Parathyroid adenoma (tissue), 2 donors: ENCODE measurements at regions not wholly inside any gene's neighbourhood (a gene's known extent, or its start where the extent isn't known, plus 50 kb on each side); places are given as distances from the start of the nearest gene placed in this dataset.

Experiments used
- H2AFZ ChIP-seq: fragments of 300-600 bp; sonication (generic); one replicate; pipeline ENCODE4 v1.7.0; 2017; ENCODE audit warnings: antibody characterized with exemption, mild to moderate bottlenecking
- H3K27ac ChIP-seq: fragments of 300-600 bp; sonication (generic); one replicate; pipeline ENCODE4 v1.7.0; 2017
- H3K27me3 ChIP-seq: fragments of 300-600 bp; sonication (generic); one replicate; pipeline ENCODE4 v1.7.0; 2017; ENCODE audit warnings: low read length; ENCODE audit not compliant: control insufficient read depth, insufficient read depth
- H3K36me3 ChIP-seq: fragments of 300-600 bp; sonication (generic); one replicate; pipeline ENCODE4 v1.7.0; 2017; ENCODE audit warnings: low read length; ENCODE audit not compliant: control insufficient read depth, insufficient read depth
- H3K4me1 ChIP-seq: fragments of 300-600 bp; sonication (generic); one replicate; pipeline ENCODE4 v1.7.0; 2017; ENCODE audit warnings: control low read depth
- H3K4me2 ChIP-seq: fragments of 300-600 bp; sonication (generic); one replicate; pipeline ENCODE4 v1.7.0; 2017; ENCODE audit warnings: low read length
- H3K4me3 ChIP-seq: fragments of 300-600 bp; sonication (generic); one replicate; pipeline ENCODE4 v1.7.0; 2017; ENCODE audit warnings: low read depth, low read length
- H3K79me2 ChIP-seq: fragments of 300-600 bp; sonication (generic); one replicate; pipeline ENCODE4 v1.7.0; 2017; ENCODE audit warnings: control low read depth
- H3K9ac ChIP-seq: fragments of 300-600 bp; sonication (generic); one replicate; pipeline ENCODE4 v1.7.0; 2017; ENCODE audit warnings: mild to moderate bottlenecking
- H3K9me3 ChIP-seq: fragments of 300-600 bp; sonication (generic); one replicate; pipeline ENCODE4 v1.7.0; 2017; ENCODE audit warnings: low read length; ENCODE audit not compliant: control insufficient read depth
- CTCF ChIP-seq: fragments of 300-600 bp; sonication (generic); IDR thresholded peaks from one replicate; pipeline ENCODE4 v1.7.0; 2017; ENCODE audit warnings: antibody characterized with exemption, mild to moderate bottlenecking
- donor health status: primary hyperparathyroidism.

GRCh38 chr4:155535802-155536454 is 130.7 kb upstream of the GUCY1A1 start:
- no peaks in the 10 kb centered on the region for H3K79me2 ChIP-seq
- H3K27ac ChIP-seq, result no peak overlapping the region
- H3K4me1 ChIP-seq, result no peaks in the 10 kb centered on the region
- H3K27me3 ChIP-seq, result no peaks in the 10 kb centered on the region
- no peak overlapping the region for H3K4me3 ChIP-seq
- H3K36me3 ChIP-seq, result no peaks in the 10 kb centered on the region
- H2AFZ ChIP-seq, result peak overlapping the region; percentile 22
- no peak for TF ChIP-seq CTCF
- no peak overlapping the region for H3K9ac ChIP-seq
- H3K9me3 ChIP-seq, result no peaks in the 10 kb centered on the region
- H3K4me2 ChIP-seq, result no peak overlapping the region

GRCh38 chr4:155532373-155533085 is 134.1 kb upstream of the GUCY1A1 start:
- Histone ChIP-seq H3K4me2 (no peak overlapping the region), H3K27me3 (no peaks in the 10 kb centered on the region), H3K36me3 (no peaks in the 10 kb centered on the region), H3K79me2 (no peaks in the 10 kb centered on the region), H3K9ac (no peak overlapping the region), H3K9me3 (no peaks in the 10 kb centered on the region), H3K27ac (no peak overlapping the region), H3K4me1 (no peaks in the 10 kb centered on the region), H3K4me3 (no peak overlapping the region), H2AFZ (no peak overlapping the region)
- TF ChIP-seq CTCF, result no peak

DNA sequence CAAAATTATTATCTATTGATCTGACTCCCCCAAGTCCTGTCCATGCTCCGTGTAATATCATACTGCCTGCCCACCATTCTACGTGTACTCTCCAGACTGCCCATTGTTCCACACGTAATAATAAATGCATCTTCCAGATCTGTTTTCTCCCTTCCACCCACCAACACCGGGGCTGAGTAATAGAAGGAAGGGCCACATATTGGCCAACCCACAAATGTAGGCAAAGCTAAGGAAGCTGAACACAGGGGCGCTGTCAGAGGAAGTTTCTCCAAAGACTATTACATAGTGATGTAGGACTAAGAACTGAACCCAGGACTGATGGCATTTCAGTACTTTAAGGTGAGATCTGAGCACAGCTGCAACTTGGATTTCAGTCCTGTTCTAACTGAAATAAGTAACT is 135.8 kb upstream of the GUCY1A1 start:
- Histone ChIP-seq H3K9me3 (no peaks in the 10 kb centered on the region), H3K4me3 (no peak overlapping the region), H2AFZ (no peak overlapping the region), H3K4me2 (no peak overlapping the region), H3K9ac (no peak overlapping the region), H3K4me1 (no peaks in the 10 kb centered on the region), H3K79me2 (no peaks in the 10 kb centered on the region), H3K36me3 (no peaks in the 10 kb centered on the region), H3K27ac (no peak overlapping the region), H3K27me3 (no peaks in the 10 kb centered on the region)
- no peak for TF ChIP-seq CTCF

DNA sequence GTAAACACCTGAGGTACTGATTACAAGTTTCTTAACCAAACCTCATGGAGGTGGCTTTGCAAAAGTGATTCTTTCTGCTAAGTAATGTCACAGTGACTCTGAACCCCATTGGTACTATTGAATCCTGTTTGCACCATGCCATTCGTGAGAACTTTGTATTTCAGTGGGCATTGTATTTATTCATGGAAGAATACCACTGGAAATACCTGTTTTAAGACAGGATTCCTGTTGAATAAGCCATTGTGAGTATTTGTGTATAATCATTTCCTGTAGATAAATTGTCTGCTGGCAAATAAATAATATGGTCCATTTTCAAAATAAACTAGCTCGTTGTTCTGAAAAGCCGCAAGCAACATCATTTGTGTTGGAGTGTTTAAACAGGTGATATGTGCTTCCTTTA is 136.4 kb upstream of the GUCY1A1 start:
- Histone ChIP-seq H3K4me2 (no peak overlapping the region), H3K9ac (no peak overlapping the region), H3K4me1 (no peaks in the 10 kb centered on the region), H3K36me3 (no peaks in the 10 kb centered on the region), H3K79me2 (no peaks in the 10 kb centered on the region), H2AFZ (no peak overlapping the region), H3K9me3 (no peaks in the 10 kb centered on the region), H3K4me3 (no peak overlapping the region), H3K27me3 (no peaks in the 10 kb centered on the region), H3K27ac (no peak overlapping the region)
- no peak for TF ChIP-seq CTCF

DNA sequence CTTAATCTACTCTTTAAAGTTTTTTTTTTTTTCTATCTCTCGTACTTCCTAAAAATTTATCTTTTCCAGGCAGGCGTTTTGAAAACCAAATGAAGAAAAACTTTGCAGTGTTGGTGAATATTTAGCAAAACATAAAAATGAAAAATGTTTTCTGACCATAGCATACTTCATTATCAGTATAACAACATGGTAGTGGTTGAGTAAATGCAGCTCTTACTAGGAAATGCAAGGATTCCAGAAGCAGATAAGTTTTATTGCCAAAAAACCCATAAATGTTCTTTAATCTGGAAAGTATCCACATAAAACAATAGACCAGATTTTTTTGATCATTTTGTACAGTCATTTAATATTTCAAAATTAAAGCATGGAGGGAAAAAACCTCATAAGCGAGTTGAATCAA is 136.9 kb upstream of the GUCY1A1 start:
- no peak overlapping the region for H3K4me2 ChIP-seq
- H3K4me3 ChIP-seq, result no peak overlapping the region
- no peaks in the 10 kb centered on the region for H3K4me1 ChIP-seq
- no peak overlapping the region for H3K27ac ChIP-seq
- no peaks in the 10 kb centered on the region for H3K79me2 ChIP-seq
- no peak overlapping the region for H3K9ac ChIP-seq
- TF ChIP-seq CTCF, result no peak
- H3K36me3 ChIP-seq, result no peaks in the 10 kb centered on the region
- H3K27me3 ChIP-seq, result no peaks in the 10 kb centered on the region
- H2AFZ ChIP-seq, result no peak overlapping the region
- H3K9me3 ChIP-seq, result no peaks in the 10 kb centered on the region
